Stimulated activated CD8-positive, alpha-beta memory T cell treated with anti-CD3 and anti-CD28 coated beads, Interleukin-4, amount 100 ng/mL, for 4 hours (primary cell): ENCODE measurements at regions not wholly inside any gene's neighbourhood (a gene's known extent, or its start where the extent isn't known, plus 50 kb on each side); places are given as distances from the start of the nearest gene placed in this dataset.
"Not testable (repeated sequence)": the region's sequence is repeated elsewhere in the genome, so short reads cannot be mapped to it uniquely, and the experiment has no call there.

Source experiments
- DNase-seq, 2 donors: peaks; one replicate each; pipeline ENCODE4 v3.0.0-alpha.2; 2020; ENCODE audit warnings: low read depth in 2 of 2, low spot score in 1 of 2

DNA sequence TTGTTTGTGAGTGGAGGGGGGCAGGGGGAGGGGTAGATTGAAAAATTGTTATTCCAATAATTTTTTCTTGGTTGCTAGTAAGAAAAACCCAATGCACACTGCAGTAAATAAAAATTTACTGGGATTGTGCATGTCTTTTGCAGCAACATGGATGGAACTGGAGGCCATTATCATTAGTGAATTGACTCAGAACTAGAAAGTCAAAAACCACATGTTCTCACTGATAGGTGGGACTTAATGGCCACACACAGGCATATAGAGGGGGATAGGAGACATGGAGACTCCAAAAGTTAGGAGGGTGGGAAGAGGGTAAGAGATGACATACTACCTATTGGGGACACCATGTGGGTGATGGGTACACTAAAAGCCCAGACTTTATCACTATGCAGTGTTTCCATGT lies 67.2 kb downstream of the BUB3 start:
- DNase-seq, result no peak

DNA sequence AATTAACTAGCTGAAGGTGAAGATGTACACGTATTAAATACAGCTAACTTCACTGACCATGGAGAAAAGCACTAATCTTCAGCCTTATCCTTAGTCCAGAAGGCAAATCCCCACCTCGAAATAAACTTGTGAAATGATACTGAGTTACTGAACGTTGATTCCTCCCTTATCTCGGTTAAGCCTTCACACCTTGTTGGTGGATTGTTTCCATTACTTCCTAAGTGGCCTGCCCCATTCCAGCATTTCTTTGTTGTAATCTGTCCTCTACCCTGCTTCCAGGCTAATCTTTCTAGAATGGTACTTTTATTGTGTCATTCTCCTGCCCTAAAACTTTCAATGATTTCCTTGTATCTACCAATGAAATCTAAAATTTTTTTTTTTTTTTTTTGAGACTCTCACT lies 68.6 kb downstream of the BUB3 start:
- DNase-seq, result no peak

- DNase-seq, result no peak
These were observed 73.5 kb downstream of the BUB3 start for GRCh38 chr10:123227706-123228105.

GRCh38 chr10:123229927-123230630 lies 75.9 kb downstream of the BUB3 start:
- no peak for DNase-seq

DNA sequence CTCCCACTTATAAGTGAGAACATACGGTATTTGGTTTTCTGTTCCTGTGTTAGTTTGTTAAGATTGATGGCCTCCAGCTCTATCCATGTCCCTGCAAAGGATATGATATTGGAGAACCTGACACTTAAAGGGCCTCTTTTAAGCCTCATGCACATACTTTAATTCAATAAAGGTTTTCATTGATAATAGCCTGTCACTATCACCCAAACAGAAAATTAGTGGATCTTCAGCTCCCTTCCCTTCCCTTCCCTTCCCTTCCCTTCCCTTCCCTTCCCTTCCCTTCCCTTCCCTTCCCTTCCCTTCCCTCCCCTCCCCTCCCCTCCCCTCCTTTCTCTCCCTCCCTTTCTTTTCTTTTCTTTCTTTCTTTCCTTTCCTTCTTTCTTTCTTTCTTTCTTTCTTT lies 78.7 kb downstream of the BUB3 start:
- not testable (repeated sequence) for DNase-seq

DNA sequence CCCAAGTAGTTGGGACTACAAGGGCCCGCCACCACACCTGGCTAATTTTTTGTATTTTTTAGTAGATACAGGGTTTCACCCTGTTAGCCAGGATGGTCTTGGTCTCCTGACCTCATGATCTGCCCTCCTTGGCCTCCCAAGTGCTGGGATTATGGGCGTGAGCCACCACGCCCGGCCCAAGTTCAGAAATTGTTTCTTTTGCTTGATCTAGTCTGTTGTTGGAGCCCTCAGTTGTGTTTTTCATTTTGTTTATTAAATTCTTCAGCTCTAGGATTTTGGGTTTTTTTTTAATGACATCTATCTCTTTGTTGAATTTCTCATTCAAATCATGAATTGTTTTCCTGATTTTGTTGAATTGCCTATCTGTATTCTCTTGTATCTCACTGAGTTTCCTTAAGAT lies 80.8 kb downstream of the BUB3 start:
- DNase-seq, result not testable (repeated sequence)

DNA sequence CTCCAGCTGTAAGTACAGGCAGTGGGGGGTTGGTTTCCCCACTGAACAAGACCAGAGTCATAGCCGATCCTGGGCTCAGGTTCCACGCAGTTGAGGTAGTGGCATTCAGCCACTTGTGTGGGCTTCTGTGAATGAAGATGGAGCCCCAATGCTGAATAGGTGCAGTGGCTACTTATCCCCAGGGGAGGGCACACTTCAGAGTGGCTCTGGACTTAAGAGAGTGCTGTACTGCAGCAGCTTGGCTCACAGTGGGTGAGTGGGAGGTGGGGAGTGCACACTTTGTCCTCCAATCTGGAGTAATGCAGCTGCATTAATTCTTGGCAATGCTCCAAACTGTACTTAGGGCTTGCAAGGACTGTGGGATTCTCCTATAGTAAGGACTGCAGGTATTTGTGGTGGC lies 81.9 kb downstream of the BUB3 start:
- DNase-seq, result no peak

DNA sequence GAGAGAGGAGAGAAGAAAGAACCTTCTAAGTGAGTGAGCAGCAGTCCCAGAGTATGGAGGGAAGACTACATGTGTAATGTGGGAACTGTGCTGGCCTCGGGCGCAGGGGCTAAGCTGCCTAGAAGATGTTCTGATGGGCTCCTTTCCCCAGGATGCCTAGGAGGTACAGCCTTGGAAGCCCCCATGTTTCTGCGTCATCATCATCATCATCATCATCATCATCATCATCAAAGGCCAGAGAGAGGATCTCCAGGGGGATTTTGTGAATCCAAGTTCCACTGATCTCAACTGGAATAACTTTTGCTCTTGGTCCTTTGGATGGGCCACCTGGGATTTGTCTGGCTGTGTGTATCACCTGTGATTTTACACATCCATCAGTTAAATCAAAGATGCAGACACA lies 86.0 kb downstream of the BUB3 start:
- DNase-seq, result no peak

DNA sequence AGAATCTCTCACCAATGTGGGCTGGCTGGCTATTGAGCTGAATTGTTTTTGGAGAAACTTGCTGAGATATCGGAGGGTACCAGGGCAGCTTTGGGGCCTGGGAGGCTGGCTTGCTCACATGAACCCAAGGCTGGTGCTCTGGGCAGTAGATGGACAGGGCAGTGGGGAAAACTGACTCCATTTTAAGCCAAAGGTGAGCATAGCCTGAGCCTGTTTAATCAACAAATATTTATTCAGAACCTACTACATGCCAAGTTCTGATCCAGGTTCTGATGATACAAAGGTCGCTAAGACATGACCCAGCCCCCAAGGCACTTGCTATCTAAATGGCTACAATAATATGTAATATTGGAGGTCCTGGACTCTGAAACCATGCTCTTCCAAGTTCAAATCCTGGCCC lies 86.6 kb downstream of the BUB3 start:
- no peak for DNase-seq

DNA sequence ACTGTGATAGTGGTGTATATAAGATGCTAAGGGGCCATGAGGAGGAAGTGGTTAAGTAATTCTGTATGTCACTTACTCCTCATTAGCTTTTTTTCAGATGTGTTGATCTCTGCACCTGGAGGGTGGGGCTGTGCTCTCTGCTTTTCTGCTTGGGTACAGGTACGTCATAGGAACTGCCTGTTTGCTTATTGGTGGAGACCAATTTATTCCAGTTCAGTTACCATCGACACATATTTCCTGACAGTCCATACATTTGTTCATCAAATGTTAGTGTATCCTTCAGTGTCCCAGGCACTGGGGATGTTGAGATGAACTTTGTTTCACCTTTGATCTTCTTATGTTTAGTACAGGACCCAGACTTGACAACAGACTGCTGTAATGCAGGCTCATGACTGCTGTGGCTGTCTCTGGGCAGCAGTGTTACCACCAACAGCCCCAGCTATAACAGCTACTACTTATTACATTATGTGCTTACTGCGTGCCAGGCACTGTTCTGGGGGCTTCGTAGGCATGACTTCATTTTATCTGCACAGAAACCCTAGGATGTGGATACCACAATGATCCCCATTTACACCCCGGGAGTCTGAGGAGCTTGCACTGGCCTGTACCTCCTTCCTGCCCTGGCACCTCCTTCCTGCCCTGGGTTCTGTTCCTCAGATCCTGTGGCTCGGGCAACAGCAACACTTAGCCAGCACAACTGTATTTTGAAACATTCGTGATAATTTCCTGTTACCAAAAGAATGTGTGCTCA lies 87.4 kb downstream of the BUB3 start:
- DNase-seq, result no peak

DNA sequence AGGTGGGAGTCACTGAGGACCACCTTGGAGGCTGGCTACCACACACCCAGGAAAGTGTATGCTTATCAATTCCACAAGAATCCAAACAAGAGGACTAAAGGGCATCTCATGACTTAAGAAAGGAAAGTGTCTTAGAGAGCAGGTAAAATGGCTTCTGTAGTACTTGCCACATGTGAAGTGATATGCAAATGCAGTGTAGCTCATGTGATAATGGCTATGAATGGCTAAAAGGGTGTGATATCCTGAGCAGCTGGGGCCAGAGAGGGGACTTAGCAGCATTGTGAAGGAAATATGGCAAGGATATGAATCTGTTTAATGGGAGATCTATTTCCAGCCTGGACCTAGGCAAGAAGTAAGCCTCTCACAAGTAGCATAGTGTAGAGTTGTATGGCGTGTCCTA lies 90.5 kb downstream of the BUB3 start:
- no peak for DNase-seq

- no peak for DNase-seq
These were observed 91.1 kb downstream of the BUB3 start for GRCh38 chr10:123245264-123245663.

GRCh38 chr10:123249894-123250293 lies 95.7 kb downstream of the BUB3 start:
- DNase-seq, result no peak

- no peak for DNase-seq
These were observed 96.4 kb downstream of the BUB3 start for GRCh38 chr10:123250640-123251039.

- no peak for DNase-seq
These were observed 98.6 kb downstream of the BUB3 start for GRCh38 chr10:123252779-123253178.

DNA sequence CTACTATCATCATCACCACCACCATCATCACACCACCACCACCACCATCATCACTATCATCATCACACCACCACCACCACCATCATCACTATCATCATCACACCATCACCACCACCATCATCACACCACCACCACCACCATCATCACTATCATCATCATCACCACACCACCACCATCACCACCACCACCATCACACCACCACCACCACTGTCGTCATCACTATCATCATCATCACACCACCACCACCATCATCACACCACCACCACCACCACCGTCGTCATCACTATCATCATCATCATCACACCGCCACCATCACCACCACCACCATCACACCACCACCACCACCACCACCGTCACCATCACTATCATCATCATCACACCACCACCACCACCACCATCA lies 100.1 kb downstream of the BUB3 start:
- not testable (repeated sequence) for DNase-seq

DNA sequence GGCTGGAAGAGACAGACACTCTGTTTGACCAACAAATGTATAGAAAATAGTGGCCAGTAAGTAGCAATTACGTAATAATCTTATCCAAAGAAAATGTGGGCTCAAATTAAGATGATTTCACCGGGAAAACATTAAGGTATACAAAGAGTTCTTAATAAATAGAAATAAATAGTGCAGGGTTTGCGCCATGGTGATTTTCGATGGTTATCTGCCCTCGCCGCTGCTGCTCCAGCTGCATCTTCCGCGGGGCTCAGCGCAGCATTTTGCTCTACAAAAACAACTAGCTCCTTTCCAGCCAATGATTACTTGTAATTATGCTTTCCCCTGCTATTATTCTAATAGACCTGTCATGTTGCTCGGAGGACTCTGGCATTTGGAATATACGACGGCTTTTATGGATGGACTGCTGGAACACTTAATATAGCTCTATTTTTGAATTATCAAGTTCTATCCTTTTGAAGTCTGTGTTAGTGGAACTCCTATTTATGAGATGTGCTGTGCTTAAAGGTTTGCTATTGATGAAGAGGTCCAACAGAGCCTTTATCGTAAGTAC lies 103.8 kb downstream of the BUB3 start:
- no peak for DNase-seq

- no peak for DNase-seq
These were observed 104.9 kb downstream of the BUB3 start for GRCh38 chr10:123259081-123259480.

DNA sequence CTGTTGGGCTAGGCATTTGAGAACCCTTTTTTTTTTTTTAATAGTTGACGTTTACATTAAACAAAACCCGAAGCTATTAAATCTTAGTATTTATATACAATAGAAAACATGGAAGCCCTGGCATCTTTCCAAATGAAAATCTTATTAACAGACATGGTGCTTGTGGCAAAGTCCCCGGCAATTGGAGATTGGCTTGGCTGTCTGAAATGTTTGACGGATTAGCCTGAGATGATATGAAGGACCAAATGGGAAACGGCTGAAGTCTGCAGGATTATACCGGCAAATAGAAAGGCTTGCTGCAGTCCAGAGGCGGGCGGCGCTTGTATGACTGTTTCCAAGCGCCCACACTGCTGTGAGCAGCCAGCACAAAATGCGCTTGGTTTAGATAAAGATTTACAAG lies 105.6 kb downstream of the BUB3 start:
- no peak for DNase-seq

GRCh38 chr10:123262456-123262855 lies 108.3 kb downstream of the BUB3 start:
- DNase-seq, result no peak

GRCh38 chr10:123266971-123267370 lies 112.8 kb downstream of the BUB3 start:
- no peak for DNase-seq

DNA sequence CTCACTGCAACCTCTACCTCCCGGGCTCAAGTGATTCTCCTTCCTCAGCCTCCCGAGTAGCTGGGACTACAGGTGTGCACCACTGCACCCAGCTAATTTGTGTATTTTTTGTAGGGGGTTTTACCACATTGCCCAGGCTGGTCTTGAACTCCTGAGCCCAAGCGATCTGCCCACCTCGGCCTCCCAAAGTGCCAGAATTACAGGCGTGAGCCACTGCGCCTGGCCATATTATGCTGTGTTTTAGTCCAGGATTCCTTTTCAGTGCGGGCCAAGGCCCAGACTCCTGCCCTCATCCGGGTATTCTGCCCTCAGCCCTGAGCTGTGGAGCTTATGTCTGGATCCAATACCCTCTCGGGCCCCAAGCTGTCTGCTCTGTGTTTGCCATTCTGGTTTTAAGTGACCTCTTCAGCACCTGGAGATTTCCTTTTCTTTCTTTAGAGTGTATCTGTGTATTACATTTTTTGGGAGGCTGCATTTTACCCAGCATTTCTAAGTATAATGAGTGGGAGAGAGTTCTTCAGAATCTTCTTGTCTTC lies 114.9 kb downstream of the BUB3 start:
- no peak for DNase-seq
